H1 (cell line): ENCODE measurements at regions not wholly inside any gene's neighbourhood (a gene's known extent, or its start where the extent isn't known, plus 50 kb on each side); places are given as distances from the start of the nearest gene placed in this dataset.

Experiments used
- TF ChIP-seq, protein P1 (sequence below): IDR thresholded peaks from 2 replicates; pipeline ENCODE4 v1.6.1; 2012; ENCODE audit warnings: low read length, inconsistent platforms
- TF ChIP-seq, protein P2 (sequence below), 3 experiments: IDR thresholded peaks; 1 replicate in 2 of 3; 2 replicates in 1 of 3; pipeline versions ENCODE4 v1.5.1 to v1.6.1; 2011; ENCODE audit warnings: low read length in 3 of 3, mild to moderate bottlenecking in 3 of 3, inconsistent platforms in 2 of 3, low read depth in 1 of 3, moderate library complexity in 1 of 3; ENCODE audit not compliant: insufficient read depth in 1 of 3; ENCODE audit errors: control extremely low read depth in 1 of 3

DNA sequence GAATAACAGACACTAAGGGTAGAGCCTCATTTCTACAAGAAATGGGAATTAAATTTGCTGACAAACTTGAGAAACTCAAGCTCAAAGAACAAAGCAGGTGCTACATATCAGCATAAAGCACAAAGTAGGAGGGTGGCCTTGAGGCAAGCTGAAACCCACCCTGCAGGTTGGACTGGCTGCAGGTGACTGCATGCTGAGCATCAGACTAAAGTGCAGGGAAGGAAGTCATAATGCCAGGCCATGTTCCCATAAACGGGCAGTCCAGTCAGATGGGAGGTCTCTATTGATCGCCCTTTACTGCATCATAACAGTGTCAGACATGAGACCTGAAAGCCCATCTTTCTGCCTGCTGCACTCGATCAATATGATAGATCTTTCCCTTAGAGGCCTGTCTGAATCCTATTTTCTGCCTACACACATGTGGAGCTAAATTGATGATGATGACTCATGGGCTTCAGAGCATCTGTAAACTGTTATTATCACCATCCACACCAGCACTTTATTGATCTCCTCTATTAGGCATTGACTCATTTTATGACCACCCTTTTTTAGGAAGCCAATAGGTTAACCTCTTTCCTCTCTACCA lies 224.5 kb upstream of the DDI1 start (continued):
- TF ChIP-seq, protein P1, sequence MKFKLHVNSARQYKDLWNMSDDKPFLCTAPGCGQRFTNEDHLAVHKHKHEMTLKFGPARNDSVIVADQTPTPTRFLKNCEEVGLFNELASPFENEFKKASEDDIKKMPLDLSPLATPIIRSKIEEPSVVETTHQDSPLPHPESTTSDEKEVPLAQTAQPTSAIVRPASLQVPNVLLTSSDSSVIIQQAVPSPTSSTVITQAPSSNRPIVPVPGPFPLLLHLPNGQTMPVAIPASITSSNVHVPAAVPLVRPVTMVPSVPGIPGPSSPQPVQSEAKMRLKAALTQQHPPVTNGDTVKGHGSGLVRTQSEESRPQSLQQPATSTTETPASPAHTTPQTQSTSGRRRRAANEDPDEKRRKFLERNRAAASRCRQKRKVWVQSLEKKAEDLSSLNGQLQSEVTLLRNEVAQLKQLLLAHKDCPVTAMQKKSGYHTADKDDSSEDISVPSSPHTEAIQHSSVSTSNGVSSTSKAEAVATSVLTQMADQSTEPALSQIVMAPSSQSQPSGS = no peak
- TF ChIP-seq, protein P2, sequence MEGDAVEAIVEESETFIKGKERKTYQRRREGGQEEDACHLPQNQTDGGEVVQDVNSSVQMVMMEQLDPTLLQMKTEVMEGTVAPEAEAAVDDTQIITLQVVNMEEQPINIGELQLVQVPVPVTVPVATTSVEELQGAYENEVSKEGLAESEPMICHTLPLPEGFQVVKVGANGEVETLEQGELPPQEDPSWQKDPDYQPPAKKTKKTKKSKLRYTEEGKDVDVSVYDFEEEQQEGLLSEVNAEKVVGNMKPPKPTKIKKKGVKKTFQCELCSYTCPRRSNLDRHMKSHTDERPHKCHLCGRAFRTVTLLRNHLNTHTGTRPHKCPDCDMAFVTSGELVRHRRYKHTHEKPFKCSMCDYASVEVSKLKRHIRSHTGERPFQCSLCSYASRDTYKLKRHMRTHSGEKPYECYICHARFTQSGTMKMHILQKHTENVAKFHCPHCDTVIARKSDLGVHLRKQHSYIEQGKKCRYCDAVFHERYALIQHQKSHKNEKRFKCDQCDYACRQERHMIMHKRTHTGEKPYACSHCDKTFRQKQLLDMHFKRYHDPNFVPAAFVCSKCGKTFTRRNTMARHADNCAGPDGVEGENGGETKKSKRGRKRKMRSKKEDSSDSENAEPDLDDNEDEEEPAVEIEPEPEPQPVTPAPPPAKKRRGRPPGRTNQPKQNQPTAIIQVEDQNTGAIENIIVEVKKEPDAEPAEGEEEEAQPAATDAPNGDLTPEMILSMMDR (IDR thresholded peaks at IDR 0.05; ENCODE audit: control extremely low read depth in 1 of 3, insufficient read depth in 1 of 3, low read depth in 1 of 3, low read length in 3 of 3) = no peak
- TF ChIP-seq, all 59 proteins: peak for 0
